ENCODE measurements at regions not wholly inside any gene's neighbourhood (a gene's known extent, or its start where the extent isn't known, plus 50 kb on each side); places are given as distances from the start of the nearest gene placed in this dataset.
"Not testable (repeated sequence)": the region's sequence is repeated elsewhere in the genome, so short reads cannot be mapped to it uniquely, and the experiment has no call there.

- DNase-seq (ENCODE audit: low read depth), result no peak
Observed at GRCh38 chr20:51305316-51306052, 237.0 kb downstream of the NFATC2 start.

- DNase-seq (ENCODE audit: low read depth), result no peak
Observed at GRCh38 chr20:51303731-51304670, 238.5 kb downstream of the NFATC2 start.

DNA sequence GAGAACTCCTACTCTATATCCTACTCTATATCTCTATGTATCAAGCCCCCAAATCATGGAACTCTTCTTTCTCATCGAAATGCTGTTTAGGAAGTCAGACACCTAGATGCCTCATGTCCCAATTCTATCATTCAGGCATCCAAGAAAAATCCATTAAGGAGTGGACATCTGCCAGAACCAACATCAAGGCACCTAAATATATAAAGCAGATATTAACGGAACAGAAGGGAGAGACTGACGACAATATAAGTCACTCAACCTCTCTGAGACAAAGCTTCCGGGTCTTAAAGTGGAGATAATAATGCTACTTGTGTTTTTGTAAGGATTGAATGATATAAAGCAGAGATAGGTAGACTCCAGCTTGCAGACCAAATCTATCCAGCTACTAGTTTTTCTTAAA is 241.5 kb downstream of the NFATC2 start:
- DNase-seq (ENCODE audit: low read depth), result no peak

DNA sequence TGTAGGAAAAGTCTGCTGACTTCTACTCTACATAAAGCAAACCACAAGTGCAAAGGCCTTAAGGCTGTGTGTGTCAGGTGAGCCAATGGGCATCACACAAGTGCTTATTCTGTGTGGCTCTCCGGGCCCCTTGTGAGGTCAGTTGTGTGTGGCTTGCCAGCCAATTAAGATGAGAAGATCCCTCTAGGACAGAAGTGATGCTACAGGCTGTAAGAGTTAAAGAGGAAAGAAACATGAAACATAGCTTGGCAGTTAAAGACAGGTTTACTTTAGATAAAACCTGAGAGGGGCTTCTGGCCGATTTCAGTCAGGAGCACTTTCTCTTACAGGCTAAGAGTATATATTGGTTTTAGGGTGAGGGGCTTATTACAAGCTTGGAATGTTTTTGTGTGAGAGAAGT is 242.4 kb downstream of the NFATC2 start:
- DNase-seq (ENCODE audit: low read depth), result no peak

DNA sequence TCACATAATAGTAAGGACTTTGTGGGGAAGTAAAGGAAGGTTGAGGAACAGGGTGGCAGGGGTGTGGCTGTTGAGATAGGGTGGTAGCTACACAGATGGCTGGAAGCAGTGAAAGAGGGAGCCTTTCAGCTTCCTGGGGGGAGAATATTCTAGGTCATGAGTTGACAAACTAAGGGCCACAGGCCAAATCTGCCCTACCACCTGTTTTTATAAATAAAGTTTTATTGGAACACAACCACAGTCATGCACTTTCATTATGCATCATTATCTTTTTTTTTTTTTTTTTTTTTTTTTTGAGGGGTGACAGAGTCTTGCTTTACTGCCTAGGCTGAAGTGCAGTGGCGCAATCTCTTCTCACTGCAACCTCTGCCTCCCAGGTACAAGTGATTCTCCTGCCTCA is 243.1 kb downstream of the NFATC2 start:
- DNase-seq (ENCODE audit: low read depth), result no peak

GRCh38 chr20:51298141-51298749 is 244.3 kb downstream of the NFATC2 start:
- no peak for DNase-seq (ENCODE audit: low read depth)

DNA sequence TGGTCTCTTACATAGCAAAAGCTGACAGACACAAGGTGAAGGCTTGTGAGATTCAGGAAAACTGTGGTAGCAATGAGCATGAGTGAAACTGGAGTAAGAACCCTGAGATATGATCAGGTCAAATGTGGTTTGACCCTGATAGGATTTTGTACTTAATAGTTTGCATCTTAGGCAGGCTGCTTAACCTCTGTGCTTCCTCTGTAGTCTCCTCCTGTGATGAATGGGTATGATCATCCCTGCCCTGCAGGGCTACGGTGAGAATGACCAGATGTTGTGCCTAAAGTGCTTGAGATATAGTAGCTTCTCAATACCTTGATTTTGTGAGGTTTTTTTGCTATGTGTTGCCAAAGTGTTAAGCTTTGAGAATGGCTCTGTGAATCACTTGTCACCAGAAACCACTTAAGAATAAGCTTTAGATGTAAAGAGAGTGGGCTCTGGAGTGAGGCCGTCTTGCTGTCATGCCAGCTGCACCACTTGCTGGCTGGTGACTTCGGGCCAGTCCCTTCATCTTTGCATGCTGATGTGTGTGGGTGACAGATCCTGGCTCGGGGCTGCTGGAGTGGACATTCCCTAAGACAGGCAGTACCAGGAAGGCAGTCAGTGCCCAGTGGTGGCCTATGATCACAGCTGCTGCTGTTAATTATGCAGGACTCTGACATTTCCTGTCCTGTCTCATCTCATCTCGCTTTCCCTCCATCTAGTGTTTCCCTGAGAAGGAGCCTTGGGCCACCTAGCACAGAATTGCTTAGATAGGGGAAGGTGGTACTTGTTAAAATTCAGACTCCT is 254.7 kb downstream of the NFATC2 start:
- no peak for DNase-seq (ENCODE audit: low read depth)

- DNase-seq (ENCODE audit: low read depth), result no peak
Observed at GRCh38 chr20:51286758-51287157, 255.8 kb downstream of the NFATC2 start.

DNA sequence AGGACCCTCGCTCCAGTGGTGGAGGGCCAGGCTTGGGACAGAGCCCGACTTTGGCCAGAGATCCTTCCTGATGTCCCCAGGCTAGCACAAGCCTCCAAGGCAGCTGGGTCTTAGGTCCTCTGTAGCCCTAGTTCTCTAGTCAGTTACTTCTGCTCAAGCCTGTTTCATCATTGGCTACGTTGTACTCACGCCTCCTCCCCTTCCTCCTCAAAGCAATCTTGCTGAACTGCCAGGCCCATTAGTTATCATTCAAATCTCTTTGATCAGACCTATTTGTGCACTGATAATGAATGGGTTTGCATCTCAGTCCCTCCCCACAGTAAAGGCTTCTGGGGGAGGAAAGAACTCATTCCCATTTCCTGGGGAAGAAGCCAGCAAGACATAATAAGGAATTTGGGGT is 256.8 kb downstream of the NFATC2 start:
- DNase-seq (ENCODE audit: low read depth), result no peak

DNA sequence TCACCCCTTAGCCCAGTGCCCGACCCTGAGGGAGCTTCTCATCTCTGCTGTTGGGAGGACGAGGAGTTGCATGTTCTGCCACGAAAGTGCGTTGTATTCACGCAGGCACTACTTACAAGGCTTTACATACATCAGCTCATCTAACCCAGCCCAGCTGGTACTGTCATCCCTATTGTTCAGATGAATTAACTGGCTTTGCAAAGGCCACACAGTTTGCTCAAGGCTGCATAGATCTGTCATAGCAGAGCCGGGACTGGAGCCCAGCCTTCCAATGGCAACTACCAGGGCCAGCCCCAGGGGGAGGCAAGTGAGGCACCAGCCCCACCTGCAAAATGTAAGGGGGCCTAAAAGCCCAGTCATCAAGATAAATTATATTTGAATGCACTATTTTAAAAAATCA is 257.6 kb downstream of the NFATC2 start:
- no peak for DNase-seq (ENCODE audit: low read depth)

DNA sequence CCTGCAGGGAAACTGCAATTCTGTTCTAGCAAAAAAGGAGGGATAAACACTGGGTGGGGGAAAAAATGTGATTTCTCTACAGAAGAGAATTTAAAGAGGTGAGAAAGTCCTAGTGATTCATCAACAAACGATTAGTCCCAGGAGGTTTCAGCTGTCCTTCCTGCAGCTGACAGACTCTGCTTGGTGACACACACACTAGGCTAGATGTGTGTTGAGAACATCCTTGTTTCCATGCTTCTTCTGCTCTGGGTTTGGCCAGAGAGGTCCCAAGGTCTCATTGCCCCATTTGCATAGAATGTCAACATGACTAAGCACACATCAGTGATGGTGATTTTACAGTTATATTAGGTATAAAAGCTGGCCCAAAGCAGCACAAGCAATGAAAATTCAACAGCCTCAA is 258.3 kb downstream of the NFATC2 start:
- DNase-seq (ENCODE audit: low read depth), result no peak

DNA sequence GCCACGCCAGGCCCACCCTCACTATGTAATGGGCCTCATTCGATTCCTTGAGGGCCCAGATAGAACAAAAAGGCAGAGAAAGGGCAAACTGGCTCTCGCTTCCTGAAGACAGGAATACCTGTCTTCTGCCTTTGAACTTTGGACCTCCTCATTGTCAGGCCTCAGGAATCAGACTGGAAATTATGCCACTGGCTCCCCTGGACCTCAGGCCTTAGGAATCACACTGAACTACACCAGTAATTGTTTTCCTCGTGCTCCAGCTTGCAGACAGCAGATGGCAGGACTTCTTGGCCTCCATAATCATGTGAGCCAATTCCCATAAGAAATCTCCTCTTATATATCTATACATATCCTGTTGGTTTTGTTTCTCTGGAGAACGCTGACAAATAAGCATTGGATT is 258.6 kb upstream of the KCNG1 start:
- DNase-seq (ENCODE audit: low read depth), result no peak

DNA sequence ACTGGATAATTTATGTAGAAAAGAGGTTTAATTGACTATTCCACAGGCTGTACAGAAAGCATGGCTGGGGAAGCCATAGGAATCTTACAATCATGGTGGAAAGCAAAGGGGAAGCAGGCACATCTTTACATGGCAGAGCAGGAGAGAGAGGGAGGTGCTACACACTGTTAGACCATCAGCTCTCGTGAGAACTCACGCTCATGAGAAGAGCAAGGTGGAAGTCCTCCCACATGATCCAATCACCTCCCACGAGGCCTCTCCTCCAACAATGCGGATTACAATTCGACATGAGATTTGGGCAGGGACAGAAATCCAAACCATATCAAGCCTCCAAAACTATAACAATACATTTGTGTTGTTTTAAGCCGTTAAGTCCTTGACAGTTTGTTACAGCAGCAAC is 257.1 kb upstream of the KCNG1 start:
- DNase-seq (ENCODE audit: low read depth), result no peak

GRCh38 chr20:51277961-51278360 is 255.1 kb upstream of the KCNG1 start:
- no peak for DNase-seq (ENCODE audit: low read depth)

GRCh38 chr20:51276296-51276695 is 253.4 kb upstream of the KCNG1 start:
- no peak for DNase-seq (ENCODE audit: low read depth)

DNA sequence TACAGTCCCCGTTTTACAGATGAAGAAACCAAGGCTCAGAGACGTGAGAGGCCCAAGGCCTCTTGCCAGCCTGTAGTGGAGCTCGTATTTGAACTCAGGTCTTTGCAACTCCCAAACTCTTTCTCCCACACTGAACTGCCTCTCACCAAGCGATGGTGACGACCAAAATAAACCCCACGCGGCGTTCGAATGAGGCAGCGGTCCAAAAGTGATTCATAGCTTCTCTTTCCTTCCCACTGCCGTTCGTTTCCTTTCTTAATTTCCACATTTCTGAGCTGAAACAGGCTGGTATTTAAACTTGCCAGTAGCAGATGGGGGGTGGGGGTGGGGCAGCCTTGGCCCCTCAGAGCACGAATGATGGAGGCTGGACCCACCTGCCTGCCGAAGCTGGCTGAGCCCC is 252.9 kb upstream of the KCNG1 start:
- DNase-seq (ENCODE audit: low read depth), result peak; percentile 37

- no peak for DNase-seq (ENCODE audit: low read depth)
Observed at GRCh38 chr20:51275181-51275580, 252.3 kb upstream of the KCNG1 start.

- DNase-seq (ENCODE audit: low read depth), result no peak
Observed at GRCh38 chr20:51272401-51272800, 249.5 kb upstream of the KCNG1 start.

DNA sequence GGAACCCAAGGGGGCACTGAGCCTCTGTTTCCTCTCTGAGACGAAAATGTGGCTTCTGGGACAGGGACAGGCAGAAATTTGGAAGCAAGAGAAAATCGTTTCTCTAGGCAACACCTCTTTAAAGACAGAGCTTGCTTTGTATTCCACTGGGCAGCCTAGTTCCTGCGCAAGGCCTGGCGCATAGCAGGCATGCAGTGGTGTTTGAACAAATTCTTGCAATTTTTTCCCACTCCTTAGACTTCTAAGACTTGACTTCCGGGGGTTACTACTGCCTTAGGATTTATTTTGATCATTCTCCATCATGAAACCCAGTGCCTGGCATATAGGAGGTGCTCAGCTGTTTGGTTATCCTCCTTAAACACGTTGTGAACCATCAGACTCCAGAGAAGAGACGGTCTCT is 249.0 kb upstream of the KCNG1 start:
- no peak for DNase-seq (ENCODE audit: low read depth)

GRCh38 chr20:51271289-51271688 is 248.4 kb upstream of the KCNG1 start:
- DNase-seq (ENCODE audit: low read depth), result not testable (repeated sequence)

- no peak for DNase-seq (ENCODE audit: low read depth)
Observed at GRCh38 chr20:51269671-51270070, 246.8 kb upstream of the KCNG1 start.

DNA sequence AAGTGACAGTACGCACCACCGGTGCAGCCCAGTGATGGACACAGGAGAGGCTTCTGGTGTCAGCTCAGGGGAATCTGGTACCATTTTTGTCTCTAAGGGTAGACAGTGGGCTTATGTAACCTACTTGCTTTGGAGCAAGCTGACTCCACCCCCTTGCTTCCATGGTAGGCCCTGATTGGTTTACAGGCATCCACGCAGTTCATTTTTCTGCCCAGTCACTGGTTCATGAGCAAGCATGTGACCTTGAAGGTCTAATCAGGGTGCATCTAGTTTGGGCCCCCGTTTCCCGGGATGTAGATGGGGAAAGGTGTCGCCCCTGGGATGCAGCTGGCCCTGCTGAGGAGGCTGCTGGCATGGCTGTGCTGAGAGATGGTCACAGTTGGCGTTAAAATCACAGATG is 244.8 kb upstream of the KCNG1 start:
- no peak for DNase-seq (ENCODE audit: low read depth)

Measured in GM04504 (cell line).